ENCODE measurements at regions not wholly inside any gene's neighbourhood (a gene's known extent, or its start where the extent isn't known, plus 50 kb on each side); places are given as distances from the start of the nearest gene placed in this dataset.

DNA sequence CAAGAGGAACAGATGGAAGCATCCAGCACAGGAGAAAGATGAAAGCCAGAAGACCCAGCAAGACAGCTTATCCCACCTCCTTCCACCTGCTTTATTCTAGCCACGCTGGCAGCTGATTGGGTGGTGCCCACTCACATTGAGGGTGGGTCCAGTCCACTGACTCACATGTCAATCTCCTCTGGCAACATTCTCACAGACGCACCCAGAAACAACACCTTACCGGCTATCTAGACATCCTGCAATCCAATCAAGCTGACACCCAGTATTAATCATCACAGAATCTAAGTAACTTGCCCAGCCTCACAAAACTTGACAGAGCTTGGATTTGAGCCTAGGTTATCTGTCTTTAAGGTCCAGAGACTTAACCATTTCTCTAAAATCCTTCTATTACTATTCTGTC, 208.9 kb downstream of the PAH start:
- TF ChIP-seq POLR2A (IDR thresholded peaks at IDR 0.05; ENCODE audit: low read length) (no peak), GATA1 (IDR thresholded peaks at IDR 0.05; ENCODE audit: low read depth, low read length) (no peak)

All from erythroblast (primary cell).